GM20000 (cell line): ENCODE measurements at regions not wholly inside any gene's neighbourhood (a gene's known extent, or its start where the extent isn't known, plus 50 kb on each side); places are given as distances from the start of the nearest gene placed in this dataset.

Experiments used
- DNase-seq: peaks from one replicate; pipeline ENCODE4 v3.0.0; 2012; ENCODE audit warnings: low spot score
- TF ChIP-seq, protein P1 (sequence below): IDR thresholded peaks from 2 replicates; pipeline ENCODE4 v1.5.1; 2012; ENCODE audit warnings: mild to moderate bottlenecking, control low read depth; ENCODE audit errors: extremely low read depth, missing control alignments

DNA sequence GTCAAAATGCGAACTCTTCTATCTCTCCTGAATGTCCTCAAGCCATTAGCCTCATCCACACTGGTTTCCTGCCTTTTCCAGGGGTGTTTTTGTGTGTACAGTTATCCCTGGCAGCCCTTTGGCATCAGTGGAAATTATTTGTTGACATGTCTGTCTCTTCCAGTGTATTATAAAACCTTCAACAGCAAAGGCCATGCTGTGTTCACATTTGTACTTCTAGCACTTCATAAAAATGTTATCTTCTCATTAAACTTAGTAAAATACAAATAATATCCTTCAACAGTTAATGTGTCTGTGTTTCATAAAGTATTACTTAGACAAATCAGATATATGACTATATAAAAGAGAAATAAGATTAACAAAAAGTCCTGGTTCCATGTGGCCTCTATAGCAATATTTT is 359.5 kb upstream of the ARGLU1 start:
- TF ChIP-seq, protein P1, sequence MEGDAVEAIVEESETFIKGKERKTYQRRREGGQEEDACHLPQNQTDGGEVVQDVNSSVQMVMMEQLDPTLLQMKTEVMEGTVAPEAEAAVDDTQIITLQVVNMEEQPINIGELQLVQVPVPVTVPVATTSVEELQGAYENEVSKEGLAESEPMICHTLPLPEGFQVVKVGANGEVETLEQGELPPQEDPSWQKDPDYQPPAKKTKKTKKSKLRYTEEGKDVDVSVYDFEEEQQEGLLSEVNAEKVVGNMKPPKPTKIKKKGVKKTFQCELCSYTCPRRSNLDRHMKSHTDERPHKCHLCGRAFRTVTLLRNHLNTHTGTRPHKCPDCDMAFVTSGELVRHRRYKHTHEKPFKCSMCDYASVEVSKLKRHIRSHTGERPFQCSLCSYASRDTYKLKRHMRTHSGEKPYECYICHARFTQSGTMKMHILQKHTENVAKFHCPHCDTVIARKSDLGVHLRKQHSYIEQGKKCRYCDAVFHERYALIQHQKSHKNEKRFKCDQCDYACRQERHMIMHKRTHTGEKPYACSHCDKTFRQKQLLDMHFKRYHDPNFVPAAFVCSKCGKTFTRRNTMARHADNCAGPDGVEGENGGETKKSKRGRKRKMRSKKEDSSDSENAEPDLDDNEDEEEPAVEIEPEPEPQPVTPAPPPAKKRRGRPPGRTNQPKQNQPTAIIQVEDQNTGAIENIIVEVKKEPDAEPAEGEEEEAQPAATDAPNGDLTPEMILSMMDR, result no peak
- no peak for DNase-seq

DNA sequence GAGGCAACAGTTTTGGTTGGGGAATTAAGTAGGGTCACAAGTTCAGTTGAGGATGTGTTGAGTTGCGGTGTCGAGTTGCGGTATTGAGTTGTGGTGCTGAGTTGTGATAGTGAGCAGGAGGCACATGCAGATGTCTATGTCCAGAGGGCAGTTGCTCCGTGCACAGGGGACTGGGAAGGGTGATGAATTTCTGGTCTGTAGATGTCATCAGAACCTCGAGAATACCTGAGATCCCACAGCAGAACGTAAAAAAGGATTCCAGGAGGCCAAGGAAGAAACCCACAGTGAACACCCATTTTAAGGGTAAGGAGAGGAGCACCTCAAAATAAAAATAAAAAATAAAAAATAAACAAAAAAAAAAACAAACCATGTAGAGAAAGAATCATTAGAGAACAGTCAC is 354.4 kb upstream of the ARGLU1 start:
- TF ChIP-seq, protein P1, result no peak
- DNase-seq, result no peak

DNA sequence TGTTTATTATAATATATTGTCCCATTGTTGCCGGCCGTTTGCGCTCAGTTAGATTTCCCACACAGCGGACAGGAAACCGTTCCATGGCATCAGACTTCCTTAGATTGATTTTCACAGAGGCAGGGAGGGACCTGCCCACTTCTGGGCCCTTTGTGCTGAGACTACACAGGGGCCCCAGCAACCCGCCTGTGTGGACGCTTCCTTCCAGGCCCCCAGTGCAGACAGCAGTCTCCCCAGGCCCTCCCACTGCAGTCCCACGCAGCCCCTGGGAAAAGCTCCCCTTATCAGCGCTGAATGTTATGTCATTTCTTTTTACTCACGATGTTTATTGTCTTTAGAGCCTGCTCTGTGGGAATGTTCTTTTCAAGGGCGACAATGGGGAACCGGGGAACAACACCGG is 351.7 kb upstream of the ARGLU1 start:
- DNase-seq, result no peak

DNA sequence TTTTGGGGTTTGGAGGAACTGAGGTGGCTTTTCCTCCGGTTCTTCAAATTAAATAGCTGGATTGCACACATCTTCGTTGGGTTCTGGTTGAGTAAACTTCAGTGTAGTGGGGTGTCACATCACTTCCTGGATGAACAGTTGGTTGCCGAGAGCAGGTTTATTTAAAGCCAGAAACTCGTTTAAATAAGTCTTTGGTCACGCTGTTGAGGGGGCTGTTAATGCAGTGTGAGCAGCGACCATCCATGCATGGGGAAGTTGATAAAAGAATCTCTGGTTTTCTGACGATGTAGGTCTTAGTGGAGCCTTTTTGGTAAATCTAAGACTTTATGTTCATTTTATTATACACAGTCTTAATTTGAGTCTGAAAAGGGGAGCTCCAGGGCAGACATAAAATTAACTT is 351.2 kb upstream of the ARGLU1 start:
- DNase-seq, result peak; percentile 36
- TF ChIP-seq, protein P1, result no peak

More for the DNA sequence above, 351.7 kb upstream of the ARGLU1 start:
- TF ChIP-seq, protein P1, result no peak

DNA sequence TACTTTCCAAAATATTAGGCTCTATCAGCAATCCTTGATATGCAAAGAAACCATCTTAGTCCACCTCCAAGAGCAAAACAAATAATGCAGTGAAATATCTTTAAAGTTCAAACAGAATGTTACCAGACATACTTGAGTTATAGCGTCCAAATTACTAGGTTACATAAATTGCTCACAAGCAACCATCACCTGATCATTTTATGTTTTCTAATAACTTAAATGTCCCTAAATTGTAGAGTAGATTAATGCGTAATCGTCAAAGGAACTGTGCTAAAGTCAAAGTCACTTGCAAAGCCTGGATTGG is 350.6 kb upstream of the ARGLU1 start:
- TF ChIP-seq, protein P1, result no peak

DNA sequence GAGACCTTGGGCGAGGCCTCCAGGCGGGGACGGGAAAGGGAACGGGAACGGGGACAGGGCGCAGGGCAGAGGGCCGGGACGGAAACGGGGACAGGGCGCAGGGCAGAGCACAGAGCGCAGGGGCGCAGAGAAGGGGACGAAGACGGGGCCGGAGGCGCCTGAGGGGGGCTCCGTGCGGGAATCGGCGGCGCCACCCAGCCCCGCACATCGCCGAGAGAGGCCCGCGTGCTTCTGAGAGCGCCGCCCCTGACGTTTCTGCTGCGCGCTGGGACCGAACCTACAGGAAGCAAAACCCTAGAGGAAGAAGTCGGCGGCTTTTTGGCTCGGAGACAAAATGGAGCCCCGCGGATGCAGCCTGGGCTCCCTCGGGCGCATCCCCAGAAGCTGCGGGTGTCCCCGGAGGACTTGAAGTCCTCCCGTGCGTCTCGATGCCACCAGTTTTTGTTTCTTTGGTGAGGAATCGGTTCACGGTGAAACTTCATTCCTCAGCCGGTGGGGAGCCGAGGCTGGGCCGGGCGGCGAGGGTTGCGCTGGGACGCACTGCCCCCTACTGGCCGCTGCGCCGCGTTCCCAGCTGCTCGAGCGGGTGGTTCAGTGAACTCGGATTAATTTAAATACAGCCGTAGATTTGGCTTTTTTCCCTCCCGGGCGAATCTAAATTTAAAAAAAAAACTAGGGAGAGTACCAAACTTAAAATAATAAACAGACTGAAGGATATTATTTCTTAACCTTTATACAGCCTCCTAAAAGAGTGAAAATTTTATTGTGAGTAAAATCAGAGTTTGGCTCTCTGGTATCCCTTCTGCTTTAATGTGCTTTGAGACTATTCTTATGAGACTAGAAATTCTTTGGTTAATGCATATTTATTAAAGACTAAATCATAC is 350.0 kb upstream of the ARGLU1 start:
- TF ChIP-seq, protein P1, result peak; percentile 98
- peak; percentile 86 for DNase-seq

More for the DNA sequence above, 350.6 kb upstream of the ARGLU1 start:
- DNase-seq, result no peak

DNA sequence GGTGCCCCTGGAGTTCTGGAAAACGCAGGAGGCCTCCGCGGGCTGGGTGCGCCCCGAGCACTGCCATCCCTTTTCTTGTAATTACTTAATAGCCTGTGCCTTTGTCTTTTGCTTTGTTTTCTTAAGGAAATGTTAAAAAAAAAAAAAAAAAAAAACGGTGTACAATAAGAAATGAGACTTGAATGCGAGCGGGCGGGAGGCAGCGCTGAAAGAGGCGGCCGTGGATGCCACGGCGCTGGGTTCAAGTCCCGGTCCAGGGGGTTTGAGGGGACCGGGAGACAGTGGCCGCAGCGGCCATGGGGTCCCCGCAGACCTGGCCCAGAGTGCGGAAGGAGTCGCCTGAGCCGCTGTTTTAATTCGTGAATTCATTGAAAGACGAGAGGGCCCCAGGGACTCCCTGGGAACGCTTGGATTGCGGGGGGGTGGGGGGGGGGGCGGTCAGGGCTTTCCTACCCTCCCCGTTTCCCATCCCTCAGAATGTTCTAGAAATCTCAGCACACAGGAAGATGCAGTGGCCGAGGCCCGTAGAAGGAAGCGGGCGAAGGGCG is 349.2 kb upstream of the ARGLU1 start:
- TF ChIP-seq, protein P1, result no peak
- DNase-seq, result no peak
